LNCaP clone FGC (cell line): ENCODE measurements at regions not wholly inside any gene's neighbourhood (a gene's known extent, or its start where the extent isn't known, plus 50 kb on each side); places are given as distances from the start of the nearest gene placed in this dataset.

ENCODE experiments used
- DNase-seq: peaks from one replicate; pipeline ENCODE4 v3.0.0-alpha.2; 2011; ENCODE audit warnings: low read depth
- H3K4me3 ChIP-seq: 2 replicates; pipeline ENCODE4 v1.5.1; 2011; ENCODE audit warnings: mild to moderate bottlenecking, low read depth, low read length, control low read depth
- TF ChIP-seq, protein P1 (sequence below): IDR thresholded peaks from 2 replicates; pipeline ENCODE4 v1.5.1; 2012; ENCODE audit warnings: mild to moderate bottlenecking; ENCODE audit not compliant: control insufficient read depth, insufficient read depth; ENCODE audit errors: extremely low read depth

GRCh38 chr10:64067009-64067606 lies 545.9 kb downstream of the REEP3 start:
- no peak for DNase-seq
- H3K4me3 ChIP-seq, result no peak overlapping the region
- TF ChIP-seq, protein P1, sequence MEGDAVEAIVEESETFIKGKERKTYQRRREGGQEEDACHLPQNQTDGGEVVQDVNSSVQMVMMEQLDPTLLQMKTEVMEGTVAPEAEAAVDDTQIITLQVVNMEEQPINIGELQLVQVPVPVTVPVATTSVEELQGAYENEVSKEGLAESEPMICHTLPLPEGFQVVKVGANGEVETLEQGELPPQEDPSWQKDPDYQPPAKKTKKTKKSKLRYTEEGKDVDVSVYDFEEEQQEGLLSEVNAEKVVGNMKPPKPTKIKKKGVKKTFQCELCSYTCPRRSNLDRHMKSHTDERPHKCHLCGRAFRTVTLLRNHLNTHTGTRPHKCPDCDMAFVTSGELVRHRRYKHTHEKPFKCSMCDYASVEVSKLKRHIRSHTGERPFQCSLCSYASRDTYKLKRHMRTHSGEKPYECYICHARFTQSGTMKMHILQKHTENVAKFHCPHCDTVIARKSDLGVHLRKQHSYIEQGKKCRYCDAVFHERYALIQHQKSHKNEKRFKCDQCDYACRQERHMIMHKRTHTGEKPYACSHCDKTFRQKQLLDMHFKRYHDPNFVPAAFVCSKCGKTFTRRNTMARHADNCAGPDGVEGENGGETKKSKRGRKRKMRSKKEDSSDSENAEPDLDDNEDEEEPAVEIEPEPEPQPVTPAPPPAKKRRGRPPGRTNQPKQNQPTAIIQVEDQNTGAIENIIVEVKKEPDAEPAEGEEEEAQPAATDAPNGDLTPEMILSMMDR, result no peak

- no peak for DNase-seq
- TF ChIP-seq, protein P1, result no peak
- no peak overlapping the region for H3K4me3 ChIP-seq
Observed at GRCh38 chr10:64067859-64068258, 546.7 kb downstream of the REEP3 start.

DNA sequence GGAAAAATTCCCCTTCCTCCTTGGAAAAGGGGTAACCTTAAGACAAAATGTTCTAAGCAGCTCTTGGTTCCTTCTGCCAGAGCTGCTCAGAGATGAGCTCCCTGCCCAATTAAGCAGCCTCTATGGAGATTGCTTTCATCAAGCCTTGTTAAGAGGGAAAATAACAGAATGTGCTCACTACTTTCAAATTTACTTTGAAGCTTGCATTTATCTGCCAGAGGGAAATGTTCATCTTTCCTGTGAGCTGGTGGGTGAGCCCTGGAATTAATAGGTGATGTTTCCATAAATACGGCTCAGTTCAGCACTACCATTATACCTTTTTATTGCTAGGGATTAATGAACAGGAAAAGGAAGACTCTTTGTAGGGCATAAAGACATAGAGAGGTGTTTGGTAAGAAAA lies 549.0 kb downstream of the REEP3 start:
- TF ChIP-seq, protein P1, result no peak
- DNase-seq, result no peak
- H3K4me3 ChIP-seq, result no peak overlapping the region

DNA sequence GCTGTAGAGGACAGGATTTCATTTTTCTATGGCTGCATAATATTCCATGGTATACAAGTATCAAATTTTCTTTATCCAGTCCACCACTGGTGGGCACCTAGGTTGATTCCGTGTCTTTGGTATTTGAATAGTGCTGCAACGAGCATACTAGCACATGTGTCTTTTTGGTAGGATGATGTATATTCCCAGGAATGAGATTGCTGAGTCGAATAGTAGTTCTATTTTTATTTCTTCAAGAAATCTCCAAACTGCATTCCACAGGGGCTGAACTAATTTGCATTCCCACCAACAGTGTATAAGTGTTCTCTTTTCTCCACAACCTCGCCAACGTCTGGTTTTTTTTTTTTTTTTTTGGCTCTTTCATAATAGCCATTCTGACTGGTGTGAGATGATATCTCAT lies 550.0 kb downstream of the REEP3 start:
- H3K4me3 ChIP-seq, result no peak overlapping the region
- no peak for DNase-seq
- TF ChIP-seq, protein P1, result no peak

GRCh38 chr10:64075604-64076003 lies 554.4 kb downstream of the REEP3 start:
- no peak for DNase-seq
- H3K4me3 ChIP-seq, result no peak overlapping the region
- TF ChIP-seq, protein P1, result no peak

DNA sequence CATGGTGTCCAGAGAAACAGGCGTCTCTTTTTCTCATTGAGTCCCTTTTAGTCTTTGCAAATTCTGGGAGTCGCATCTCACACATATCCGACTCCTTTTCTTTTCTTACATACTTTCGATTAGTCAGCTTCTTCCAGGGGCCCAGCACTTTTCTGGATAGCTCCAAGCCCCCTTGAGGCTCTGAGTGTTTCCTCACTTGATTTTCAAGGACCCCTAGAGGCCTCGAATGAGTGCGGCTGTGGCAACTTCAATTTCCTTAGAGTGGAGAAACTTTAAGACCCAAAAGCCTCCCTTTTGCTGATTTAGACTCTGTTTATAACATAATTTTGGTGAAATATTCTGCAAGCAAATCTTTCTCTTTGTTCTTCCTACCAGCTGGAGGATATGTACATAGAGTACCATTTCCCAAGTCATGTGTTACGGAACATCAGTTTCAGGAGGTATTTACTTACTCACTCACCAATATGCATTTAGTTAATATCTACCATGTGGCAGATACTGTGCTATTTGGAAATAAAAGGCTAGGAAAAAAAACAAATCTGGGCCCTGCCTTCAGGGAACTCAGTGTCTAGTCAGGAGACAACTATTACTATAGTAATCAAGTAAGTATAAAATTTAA lies 555.2 kb downstream of the REEP3 start:
- DNase-seq, result no peak

DNA sequence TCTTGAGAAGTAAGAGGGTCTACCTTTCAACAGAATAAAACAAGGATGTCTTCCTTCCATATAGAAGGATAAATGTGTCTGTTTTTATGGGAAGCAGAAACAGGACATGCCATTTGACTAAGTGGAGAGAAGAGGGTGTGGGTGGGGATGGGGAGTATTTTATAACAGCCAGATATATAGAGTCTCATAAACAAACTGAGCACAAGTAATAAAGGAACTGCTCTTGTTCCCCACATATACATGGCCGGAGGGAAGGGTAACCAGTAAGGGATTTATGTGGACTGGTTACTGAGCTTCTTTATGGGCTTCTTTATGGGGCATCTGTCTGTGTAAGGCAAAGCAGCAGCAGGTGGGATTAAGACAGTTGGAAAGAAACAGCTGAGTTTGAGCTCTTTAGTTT lies 558.1 kb downstream of the REEP3 start:
- DNase-seq, result no peak
- no peak overlapping the region for H3K4me3 ChIP-seq
- TF ChIP-seq, protein P1, result no peak

More for the DNA sequence above, 555.2 kb downstream of the REEP3 start:
- H3K4me3 ChIP-seq, result no peak overlapping the region
- TF ChIP-seq, protein P1, result no peak
